Prostate gland (tissue), 2 donors: ENCODE measurements at regions not wholly inside any gene's neighbourhood (a gene's known extent, or its start where the extent isn't known, plus 50 kb on each side); places are given as distances from the start of the nearest gene placed in this dataset.

Source experiments
- CTCF ChIP-seq, 4 experiments: fragments of 200-600 bp in 2 of 4; fragments of 450-650 bp in 2 of 4; sonication (generic) in 2 of 4; IDR thresholded peaks; 1 replicate in 3 of 4; 2 replicates in 1 of 4; pipeline ENCODE4 v1.5.1; 2016 to 2019; ENCODE audit warnings: antibody characterized with exemption in 4 of 4, mild to moderate bottlenecking in 2 of 4, moderate library complexity in 2 of 4
- POLR2A ChIP-seq: fragments of 450-650 bp; IDR thresholded peaks from one replicate; pipeline ENCODE4 v1.6.1; 2016; ENCODE audit warnings: antibody characterized with exemption, mild to moderate bottlenecking
- POLR2AphosphoS5 ChIP-seq: sonication (generic); formaldehyde crosslinking; IDR thresholded peaks from one replicate; pipeline ENCODE4 v1.6.1; 2017; ENCODE audit warnings: antibody characterized with exemption

GRCh38 chr20:63066506-63067265, 59.9 kb upstream of the BHLHE23 start:
- TF ChIP-seq CTCF (IDR thresholded peaks at IDR 0.05) (no peak), POLR2AphosphoS5 (no peak), POLR2A (no peak)
